GM21737 (cell line): ENCODE measurements at regions not wholly inside any gene's neighbourhood (a gene's known extent, or its start where the extent isn't known, plus 50 kb on each side); places are given as distances from the start of the nearest gene placed in this dataset.

ENCODE experiments used
- ATAC-seq: cut with Tn5 transposase; IDR thresholded peaks from one replicate; pipeline ENCODE4 v1.9.1; 2021; ENCODE audit warnings: mild to moderate bottlenecking, moderate library complexity; ENCODE audit not compliant: unreplicated experiment

- no peak for ATAC-seq
Measured at GRCh38 chr10:129157185-129157584, 309.9 kb upstream of the MGMT start.

- ATAC-seq = no peak
Measured at GRCh38 chr10:129161150-129161549, 305.9 kb upstream of the MGMT start.

- ATAC-seq = no peak
Measured at GRCh38 chr10:129163531-129163930, 303.5 kb upstream of the MGMT start.

- ATAC-seq = no peak
Measured at GRCh38 chr10:129165076-129165720, 301.8 kb upstream of the MGMT start.

- ATAC-seq = no peak
Measured at GRCh38 chr10:129165770-129166169, 301.3 kb upstream of the MGMT start.

- no peak for ATAC-seq
Measured at GRCh38 chr10:129168660-129169059, 298.4 kb upstream of the MGMT start.

- no peak for ATAC-seq
Measured at GRCh38 chr10:129169115-129169514, 297.9 kb upstream of the MGMT start.

GRCh38 chr10:129170812-129171211 lies 296.2 kb upstream of the MGMT start:
- ATAC-seq = no peak

GRCh38 chr10:129171812-129172211 lies 295.2 kb upstream of the MGMT start:
- ATAC-seq = no peak

- no peak for ATAC-seq
Measured at GRCh38 chr10:129174232-129175014, 292.6 kb upstream of the MGMT start.

GRCh38 chr10:129179245-129179971 lies 287.6 kb upstream of the MGMT start:
- ATAC-seq = no peak

GRCh38 chr10:129179972-129180678 lies 286.9 kb upstream of the MGMT start:
- ATAC-seq = no peak

- no peak for ATAC-seq
Measured at GRCh38 chr10:129184196-129184595, 282.8 kb upstream of the MGMT start.

GRCh38 chr10:129187331-129187730 lies 279.7 kb upstream of the MGMT start:
- no peak for ATAC-seq

GRCh38 chr10:129191797-129192196 lies 275.2 kb upstream of the MGMT start:
- ATAC-seq = no peak

- no peak for ATAC-seq
Measured at GRCh38 chr10:129192344-129193128, 274.5 kb upstream of the MGMT start.

GRCh38 chr10:129193148-129193547 lies 273.9 kb upstream of the MGMT start:
- ATAC-seq = no peak

GRCh38 chr10:129194181-129194870 lies 272.7 kb upstream of the MGMT start:
- no peak for ATAC-seq

GRCh38 chr10:129199826-129200225 lies 267.2 kb upstream of the MGMT start:
- ATAC-seq = no peak

GRCh38 chr10:129203819-129204218 lies 263.2 kb upstream of the MGMT start:
- ATAC-seq = no peak
